ENCODE measurements at regions not wholly inside any gene's neighbourhood (a gene's known extent, or its start where the extent isn't known, plus 50 kb on each side); places are given as distances from the start of the nearest gene placed in this dataset.

- H3K4me1 ChIP-seq (ENCODE audit: control insufficient read depth, low read length), result no peaks in the 10 kb centered on the region
- H3K27me3 ChIP-seq (ENCODE audit: control insufficient read depth, low read length), result no peaks in the 10 kb centered on the region
- H3K9me3 ChIP-seq (ENCODE audit: control insufficient read depth, insufficient read depth, low read length), result no peaks in the 10 kb centered on the region
- no peak overlapping the region for H3K4me2 ChIP-seq (ENCODE audit: low read length)
- no peak for TF ChIP-seq CTCF (IDR thresholded peaks at IDR 0.05; ENCODE audit: low read depth, low read length, poor library complexity, severe bottlenecking)
- H3F3A ChIP-seq (ENCODE audit: control insufficient read depth, insufficient read depth), result no peaks in the 10 kb centered on the region
- no peak overlapping the region for H3K27ac ChIP-seq (ENCODE audit: low read depth, low read length)
- no peaks in the 10 kb centered on the region for H3K9me2 ChIP-seq (replicated peaks; ENCODE audit: control insufficient read depth, low read length)
- H3K36me3 ChIP-seq (ENCODE audit: control insufficient read depth, low read length), result no peaks in the 10 kb centered on the region
- no peaks in the 10 kb centered on the region for H3K79me2 ChIP-seq (ENCODE audit: control insufficient read depth, low read length)
- no peak overlapping the region for H3K4me3 ChIP-seq (ENCODE audit: low read length)
- no peaks in the 10 kb centered on the region for H4K20me1 ChIP-seq (ENCODE audit: control insufficient read depth, insufficient read depth, low read depth, low read length)
These were observed 175.8 kb upstream of the FBXL17 start for GRCh38 chr5:108557686-108558085.

GRCh38 chr5:108556441-108557145, 174.7 kb upstream of the FBXL17 start:
- TF ChIP-seq CTCF (IDR thresholded peaks at IDR 0.05; ENCODE audit: low read depth, low read length, poor library complexity, severe bottlenecking), result no peak
- TF ChIP-seq EZH2phosphoT487 (IDR thresholded peaks at IDR 0.05; ENCODE audit: borderline replicate concordance, low read length), result no peak
- H3F3A ChIP-seq (ENCODE audit: control insufficient read depth, insufficient read depth), result no peaks in the 10 kb centered on the region

GRCh38 chr5:108548684-108549596, 167.0 kb upstream of the FBXL17 start:
- Histone ChIP-seq H3K4me2 (ENCODE audit: low read length) (no peak overlapping the region), H4K20me1 (ENCODE audit: control insufficient read depth, insufficient read depth, low read depth, low read length) (no peaks in the 10 kb centered on the region), H3K79me2 (ENCODE audit: control insufficient read depth, low read length) (no peaks in the 10 kb centered on the region), H3K9me3 (ENCODE audit: control insufficient read depth, insufficient read depth, low read length) (no peaks in the 10 kb centered on the region), H3K36me3 (ENCODE audit: control insufficient read depth, low read length) (no peaks in the 10 kb centered on the region), H3K4me1 (ENCODE audit: control insufficient read depth, low read length) (no peaks in the 10 kb centered on the region), H3K4me3 (ENCODE audit: low read length) (no peak overlapping the region), H3K27ac (ENCODE audit: low read depth, low read length) (no peak overlapping the region), H3K9me2 (replicated peaks; ENCODE audit: control insufficient read depth, low read length) (no peaks in the 10 kb centered on the region), H3K27me3 (ENCODE audit: control insufficient read depth, low read length) (no peaks in the 10 kb centered on the region), H3F3A (ENCODE audit: control insufficient read depth, insufficient read depth) (no peaks in the 10 kb centered on the region)
- TF ChIP-seq CTCF (IDR thresholded peaks at IDR 0.05; ENCODE audit: low read depth, low read length, poor library complexity, severe bottlenecking) (no peak), EZH2phosphoT487 (IDR thresholded peaks at IDR 0.05; ENCODE audit: borderline replicate concordance, low read length) (no peak)

More at GRCh38 chr5:108556441-108557145, 174.7 kb upstream of the FBXL17 start:
- Histone ChIP-seq H3K27me3 (ENCODE audit: control insufficient read depth, low read length) (no peaks in the 10 kb centered on the region), H3K9me3 (ENCODE audit: control insufficient read depth, insufficient read depth, low read length) (no peaks in the 10 kb centered on the region), H3K9me2 (replicated peaks; ENCODE audit: control insufficient read depth, low read length) (no peaks in the 10 kb centered on the region), H3K4me3 (ENCODE audit: low read length) (no peak overlapping the region), H3K27ac (ENCODE audit: low read depth, low read length) (no peak overlapping the region), H3K4me1 (ENCODE audit: control insufficient read depth, low read length) (no peaks in the 10 kb centered on the region), H3K4me2 (ENCODE audit: low read length) (no peak overlapping the region), H3K79me2 (ENCODE audit: control insufficient read depth, low read length) (no peaks in the 10 kb centered on the region), H4K20me1 (ENCODE audit: control insufficient read depth, insufficient read depth, low read depth, low read length) (no peaks in the 10 kb centered on the region), H3K36me3 (ENCODE audit: control insufficient read depth, low read length) (no peaks in the 10 kb centered on the region)

Measured in DOHH2 (cell line).